ENCODE measurements at regions not wholly inside any gene's neighbourhood (a gene's known extent, or its start where the extent isn't known, plus 50 kb on each side); places are given as distances from the start of the nearest gene placed in this dataset.

DNA sequence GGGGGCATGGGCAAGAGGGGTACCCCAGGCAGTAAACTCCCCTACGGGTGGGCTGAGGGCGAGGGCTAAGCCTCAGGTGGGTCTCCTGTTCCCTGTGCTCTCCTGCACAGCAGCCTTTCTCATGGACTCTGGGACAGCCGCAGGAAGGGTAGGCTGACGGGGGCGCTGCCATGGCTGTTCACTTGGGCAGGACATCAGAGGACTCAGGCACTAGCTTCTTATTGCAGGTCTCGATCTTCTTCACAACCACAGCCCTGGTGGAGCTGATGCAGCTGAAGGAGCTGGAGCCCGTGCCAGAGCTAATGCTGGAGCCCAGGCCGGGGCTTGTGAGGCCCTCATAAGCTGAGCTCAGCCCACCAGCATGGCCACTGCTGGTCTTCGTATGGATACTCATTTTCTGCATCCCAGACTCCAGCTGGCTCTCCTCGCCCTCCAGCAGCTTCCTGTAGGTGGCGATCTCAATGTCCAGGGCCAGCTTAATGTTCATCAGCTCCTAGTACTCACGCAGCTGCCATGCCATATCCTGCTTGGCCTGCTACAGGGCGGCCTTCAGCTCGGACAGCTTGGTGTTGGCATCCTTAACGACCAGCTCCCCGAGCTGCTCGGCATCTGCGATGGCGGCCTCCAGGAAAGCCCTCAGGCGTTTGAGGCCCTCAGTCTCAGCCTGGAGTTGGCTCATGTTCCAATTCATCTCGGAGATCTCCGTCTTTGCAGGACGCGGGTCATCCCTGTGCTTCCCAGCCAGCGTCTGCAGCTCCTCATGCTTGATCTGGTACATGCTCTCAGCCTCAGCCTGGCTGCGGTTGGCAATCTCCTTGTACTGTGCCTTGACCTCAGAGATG is 359.8 kb upstream of the SETBP1 start:
- TF ChIP-seq, protein P1, sequence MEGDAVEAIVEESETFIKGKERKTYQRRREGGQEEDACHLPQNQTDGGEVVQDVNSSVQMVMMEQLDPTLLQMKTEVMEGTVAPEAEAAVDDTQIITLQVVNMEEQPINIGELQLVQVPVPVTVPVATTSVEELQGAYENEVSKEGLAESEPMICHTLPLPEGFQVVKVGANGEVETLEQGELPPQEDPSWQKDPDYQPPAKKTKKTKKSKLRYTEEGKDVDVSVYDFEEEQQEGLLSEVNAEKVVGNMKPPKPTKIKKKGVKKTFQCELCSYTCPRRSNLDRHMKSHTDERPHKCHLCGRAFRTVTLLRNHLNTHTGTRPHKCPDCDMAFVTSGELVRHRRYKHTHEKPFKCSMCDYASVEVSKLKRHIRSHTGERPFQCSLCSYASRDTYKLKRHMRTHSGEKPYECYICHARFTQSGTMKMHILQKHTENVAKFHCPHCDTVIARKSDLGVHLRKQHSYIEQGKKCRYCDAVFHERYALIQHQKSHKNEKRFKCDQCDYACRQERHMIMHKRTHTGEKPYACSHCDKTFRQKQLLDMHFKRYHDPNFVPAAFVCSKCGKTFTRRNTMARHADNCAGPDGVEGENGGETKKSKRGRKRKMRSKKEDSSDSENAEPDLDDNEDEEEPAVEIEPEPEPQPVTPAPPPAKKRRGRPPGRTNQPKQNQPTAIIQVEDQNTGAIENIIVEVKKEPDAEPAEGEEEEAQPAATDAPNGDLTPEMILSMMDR (IDR thresholded peaks at IDR 0.05), result no peak
- TF ChIP-seq POLR2AphosphoS5 (IDR thresholded peaks at IDR 0.05), result no peak
